EH (cell line): ENCODE measurements at regions not wholly inside any gene's neighbourhood (a gene's known extent, or its start where the extent isn't known, plus 50 kb on each side); places are given as distances from the start of the nearest gene placed in this dataset.
"Not testable (repeated sequence)": the region's sequence is repeated elsewhere in the genome, so short reads cannot be mapped to it uniquely, and the experiment has no call there.

Experiments
- DNase-seq: peaks from one replicate; pipeline ENCODE4 v3.0.0-alpha.2; 2015; ENCODE audit warnings: low read depth

DNA sequence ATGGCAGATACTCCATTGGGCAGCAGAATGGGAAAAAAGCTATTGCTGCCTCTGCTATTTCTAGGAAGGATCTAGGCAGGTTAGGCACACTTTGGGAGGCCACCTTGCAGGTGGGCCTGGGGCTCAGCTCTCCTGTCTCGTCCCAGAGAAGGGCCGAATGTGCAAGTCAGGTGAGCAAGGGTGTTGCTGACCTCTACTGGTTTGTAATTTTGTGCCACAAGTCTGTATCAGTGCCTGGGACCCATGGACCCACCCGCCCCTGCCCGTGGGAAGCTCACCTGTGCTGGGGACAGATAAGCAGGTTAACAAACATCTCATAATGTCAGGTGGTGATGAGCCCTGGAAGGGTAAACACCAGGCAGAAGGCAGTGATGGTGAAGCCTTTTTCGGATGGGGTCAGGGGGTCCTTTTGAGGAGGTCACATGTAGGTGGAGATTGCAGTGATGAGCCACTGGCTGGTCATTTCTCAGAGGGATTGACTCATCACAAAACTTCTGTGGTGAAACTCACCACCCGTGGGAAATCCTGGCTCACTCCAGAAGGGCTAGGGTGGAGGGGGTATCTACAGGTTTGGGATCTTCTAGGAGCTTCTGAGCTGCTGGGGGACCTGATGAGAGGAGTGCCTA lies 161.3 kb downstream of the KLF13 start:
- peak; percentile 49 for DNase-seq

- peak; percentile 88 for DNase-seq
These were observed 162.0 kb downstream of the KLF13 start for GRCh38 chr15:31488437-31489204.

GRCh38 chr15:31489281-31489680 lies 162.6 kb downstream of the KLF13 start:
- no peak for DNase-seq

- peak; percentile 65 for DNase-seq
These were observed 163.4 kb downstream of the KLF13 start for GRCh38 chr15:31489801-31490646.

- no peak for DNase-seq
These were observed 168.2 kb downstream of the KLF13 start for GRCh38 chr15:31494786-31495185.

- no peak for DNase-seq
These were observed 168.6 kb downstream of the KLF13 start for GRCh38 chr15:31495281-31495680.

DNA sequence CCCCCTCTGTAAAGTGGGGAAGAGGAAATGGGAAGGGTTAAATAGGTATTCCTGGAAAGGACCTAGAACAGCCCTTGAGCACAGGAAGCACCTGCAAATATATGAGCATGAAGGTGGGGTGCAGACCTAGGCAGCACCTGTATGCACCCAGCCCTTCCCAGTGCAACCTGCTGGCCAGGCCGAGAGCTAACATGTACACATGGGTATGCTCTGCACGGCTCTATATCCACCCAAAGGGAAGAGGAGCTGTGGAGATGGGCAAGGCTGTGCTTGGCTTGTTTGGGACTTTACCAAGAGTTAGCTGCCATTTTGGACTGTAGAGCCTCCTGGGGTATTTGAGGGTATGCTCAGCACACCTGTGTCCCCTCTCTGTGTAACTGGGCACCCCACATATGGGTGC lies 171.2 kb downstream of the KLF13 start:
- no peak for DNase-seq

DNA sequence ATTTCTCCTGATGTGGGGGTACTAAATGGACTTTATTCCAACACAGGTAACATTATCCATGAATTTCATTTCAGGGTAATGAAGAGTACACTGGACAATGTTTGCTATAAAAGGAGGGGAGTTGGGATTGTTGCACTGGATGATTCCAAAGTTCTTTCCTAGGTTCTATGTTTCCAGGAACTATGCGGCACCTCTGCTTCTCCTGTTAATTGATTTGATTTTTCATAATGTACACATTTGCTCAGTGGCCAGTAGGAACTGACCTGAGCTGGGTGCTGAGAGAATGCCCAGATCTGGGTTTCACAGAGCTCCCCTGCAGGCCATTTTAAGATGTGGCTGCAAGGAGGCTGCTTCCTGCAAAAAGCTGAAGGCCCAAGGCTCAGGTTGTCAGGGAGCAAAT lies 171.7 kb downstream of the KLF13 start:
- DNase-seq, result no peak

- no peak for DNase-seq
These were observed 172.1 kb downstream of the KLF13 start for GRCh38 chr15:31498756-31499155.

- no peak for DNase-seq
These were observed 172.8 kb downstream of the KLF13 start for GRCh38 chr15:31499236-31499952.

DNA sequence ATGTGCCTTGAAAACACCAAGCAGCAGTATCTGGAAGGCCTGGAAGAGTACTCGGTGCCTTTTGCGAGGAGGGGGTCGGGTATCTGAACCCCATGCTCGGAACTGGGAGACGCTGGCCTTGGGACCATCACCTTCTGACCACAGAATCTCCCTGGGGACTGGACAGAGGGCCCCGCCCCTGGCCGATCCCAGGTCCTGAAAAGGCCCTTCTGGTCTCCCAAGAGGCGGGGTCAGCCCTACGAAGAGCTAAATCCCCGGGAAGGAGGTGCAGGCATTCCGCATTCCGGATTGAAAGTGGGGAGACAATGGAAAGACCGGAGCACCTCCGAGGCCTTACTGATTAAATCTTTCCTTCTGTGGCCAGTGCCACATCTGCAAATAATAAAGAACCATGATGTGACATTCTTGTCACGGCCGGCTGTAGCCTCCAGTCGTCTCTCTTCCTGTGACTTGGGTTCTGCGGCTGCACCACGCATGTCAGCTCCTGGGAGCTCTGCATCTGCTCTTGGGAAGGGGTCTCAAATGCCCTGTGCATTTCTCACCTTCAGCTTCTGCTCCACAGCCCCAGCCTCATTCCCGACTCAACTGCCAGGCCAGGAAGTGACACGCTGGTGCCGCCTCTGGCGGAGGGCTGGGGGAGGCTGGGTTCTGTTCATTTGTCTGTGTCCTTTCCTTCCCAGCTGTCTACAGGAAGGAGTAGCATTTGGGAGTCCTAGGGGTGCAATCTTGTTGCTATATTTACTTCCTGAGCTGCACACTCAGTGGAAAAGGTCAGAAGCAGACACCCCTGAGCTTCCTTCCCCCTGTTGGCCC lies 173.5 kb downstream of the KLF13 start:
- DNase-seq, result peak; percentile 26

- DNase-seq, result peak; percentile 8
These were observed 174.3 kb downstream of the KLF13 start for GRCh38 chr15:31500766-31501449.

DNA sequence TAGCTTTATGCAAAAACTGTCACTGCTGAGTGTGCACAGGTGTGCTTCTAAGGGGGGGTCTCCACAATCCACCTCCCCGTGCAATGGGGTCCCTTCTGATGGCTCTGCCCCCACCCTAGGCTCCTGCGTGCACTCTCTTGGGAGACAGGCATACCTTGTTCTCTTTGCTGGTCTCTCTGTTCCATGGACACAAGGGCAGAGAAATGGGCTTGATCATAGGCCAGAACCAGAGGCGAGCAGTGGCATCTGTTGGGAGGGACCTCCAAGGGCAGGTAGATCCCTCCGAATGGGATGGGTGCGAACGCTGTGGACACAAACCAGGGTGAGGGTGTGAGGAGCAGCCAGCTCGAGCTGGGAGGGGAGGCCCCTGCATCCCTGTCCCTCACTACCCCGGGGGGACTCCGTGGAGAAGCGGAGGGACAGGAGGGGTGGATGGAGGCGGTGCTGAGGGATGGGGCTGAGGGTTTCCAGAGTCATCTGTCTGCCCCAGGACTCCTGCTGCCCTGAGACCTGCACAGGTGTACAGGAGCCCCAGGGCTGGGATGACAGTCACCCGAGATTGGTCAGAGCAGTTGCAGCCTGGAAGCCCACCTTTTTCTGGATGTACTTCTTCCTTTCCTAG lies 175.0 kb downstream of the KLF13 start:
- DNase-seq, result no peak

- no peak for DNase-seq
These were observed 176.1 kb downstream of the KLF13 start for GRCh38 chr15:31502541-31503229.

DNA sequence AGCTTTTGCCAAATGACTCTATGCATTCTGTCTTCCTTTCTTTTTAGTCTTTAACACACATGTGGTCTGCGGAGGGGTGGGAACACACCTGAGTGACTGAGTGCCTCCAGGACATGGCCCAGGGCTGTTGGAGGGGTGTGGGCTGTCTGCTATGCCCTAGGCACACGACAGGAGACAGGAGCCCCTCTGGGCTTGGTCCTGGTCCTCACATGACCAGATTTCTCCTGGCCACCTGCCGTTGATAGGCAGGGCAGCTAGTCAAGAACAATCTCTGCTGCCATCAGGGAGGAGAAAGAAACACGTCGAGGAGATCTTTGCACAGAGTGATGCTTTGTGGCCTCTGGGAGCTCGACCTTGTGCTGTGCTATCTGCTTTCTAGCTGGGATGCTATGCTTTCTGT lies 176.6 kb downstream of the KLF13 start:
- no peak for DNase-seq

GRCh38 chr15:31503758-31504461 lies 177.3 kb downstream of the KLF13 start:
- DNase-seq, result no peak

GRCh38 chr15:31504462-31504839 lies 177.8 kb downstream of the KLF13 start:
- DNase-seq, result no peak

- not testable (repeated sequence) for DNase-seq
These were observed 180.9 kb downstream of the KLF13 start for GRCh38 chr15:31507573-31507972.

DNA sequence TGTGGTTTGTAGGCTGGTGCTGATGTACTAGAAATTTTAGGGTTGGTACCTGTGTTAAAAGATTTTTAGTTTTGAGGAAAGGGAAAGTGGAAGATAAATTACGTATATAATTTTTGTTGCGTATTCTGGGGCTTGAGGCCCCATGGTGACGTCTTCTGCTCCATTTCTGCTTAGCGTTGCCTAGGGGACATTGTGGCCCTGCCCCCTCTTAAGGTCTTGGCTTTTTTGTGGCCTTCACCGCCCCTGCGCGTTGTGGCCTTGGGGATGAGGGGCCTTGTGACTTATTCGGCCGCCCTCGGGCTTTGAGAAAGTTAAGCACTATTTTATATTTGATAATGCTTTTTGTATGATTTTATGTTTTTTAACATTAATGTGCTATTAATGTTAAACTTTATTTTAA lies 182.0 kb downstream of the KLF13 start:
- no peak for DNase-seq
